Lower lobe of right lung (tissue), 2 donors: ENCODE measurements at regions not wholly inside any gene's neighbourhood (a gene's known extent, or its start where the extent isn't known, plus 50 kb on each side); places are given as distances from the start of the nearest gene placed in this dataset.
A peak's percentile ranks its signal among the peaks of the same experiment; 100 is the strongest.

Experiments
- ATAC-seq, 2 donors: fragments of 200-7000 bp; cut with Tn5 transposase; one replicate each; pipeline ENCODE4 v1.9.1; 2020 to 2022; ENCODE audit warnings: mild to moderate bottlenecking in 2 of 2, moderate library complexity in 2 of 2
- DNase-seq: peaks from one replicate; pipeline ENCODE4 v3.0.0-alpha.2; 2020
- H3K27ac ChIP-seq: fragments of 200-600 bp; one replicate; pipeline ENCODE4 v1.8.0; 2022
- H3K27me3 ChIP-seq: fragments of 200-600 bp; one replicate; pipeline ENCODE4 v1.8.0; 2022; ENCODE audit warnings: low read depth
- H3K36me3 ChIP-seq: fragments of 200-600 bp; one replicate; pipeline ENCODE4 v1.8.0; 2022; ENCODE audit warnings: mild to moderate bottlenecking
- H3K4me1 ChIP-seq: fragments of 200-600 bp; one replicate; pipeline ENCODE4 v1.8.0; 2022
- H3K4me3 ChIP-seq: fragments of 200-600 bp; one replicate; pipeline ENCODE4 v1.8.0; 2022; ENCODE audit warnings: mild to moderate bottlenecking
- H3K9me3 ChIP-seq: fragments of 200-600 bp; one replicate; pipeline ENCODE4 v1.8.0; 2022
- intact Hi-C: fragments of 100-400 bp; cut with DNase I; formaldehyde crosslinking; loops from one replicate; pipeline ENCODE4 v1.11.0; 2022
- TF ChIP-seq, protein P1 (sequence below): fragments of 200-600 bp; IDR thresholded peaks from one replicate; pipeline ENCODE4 v1.8.0; 2022; ENCODE audit warnings: antibody characterized with exemption, mild to moderate bottlenecking
- donor health status: DM: no; HTN: yes; CAD: no; lungs with severe emphysema.

DNA sequence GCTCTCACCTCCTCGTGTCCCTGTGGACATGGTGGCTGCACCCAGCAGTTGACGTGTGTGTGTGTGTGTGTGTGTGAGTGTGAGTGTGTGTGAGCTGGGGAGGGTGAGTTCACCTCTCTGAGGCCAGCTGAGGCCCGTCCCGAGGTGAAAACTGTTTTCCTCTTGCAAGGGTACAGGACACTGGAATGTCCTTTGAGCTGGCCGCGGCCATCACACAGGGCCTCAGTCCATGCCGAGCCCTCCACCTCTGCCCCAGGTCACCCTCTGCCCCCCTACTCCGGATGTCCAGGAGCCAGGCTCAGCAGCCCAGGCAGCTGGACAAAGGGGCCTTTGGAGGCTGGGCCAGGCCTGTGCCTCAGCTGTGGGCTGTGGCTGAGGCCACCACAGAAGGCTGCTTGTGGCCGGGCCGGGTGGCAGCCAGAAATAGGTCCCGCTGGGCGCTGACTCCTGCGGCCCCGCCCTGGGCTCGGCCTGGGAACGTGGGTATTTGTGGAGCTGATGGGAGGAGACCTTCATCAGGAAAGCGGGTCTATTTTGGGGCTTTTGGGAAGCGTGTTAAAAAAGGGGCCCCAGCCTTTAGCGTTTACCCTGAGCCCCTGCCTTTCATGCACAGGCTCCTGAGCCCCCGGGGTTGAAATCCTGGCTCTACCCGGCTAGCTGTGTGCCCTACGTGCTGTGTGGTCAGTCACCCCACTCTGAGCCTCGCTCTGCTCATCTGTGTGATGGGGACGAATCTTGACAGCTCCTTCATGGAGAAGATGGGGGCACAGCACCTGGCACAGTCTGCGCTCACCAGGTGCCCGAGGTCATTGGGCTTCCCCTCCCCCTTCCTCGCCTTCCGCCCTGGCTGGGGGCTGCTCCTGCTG lies 75.1 kb upstream of the IER5L start:
- intact Hi-C loops: no loop called here
- Histone ChIP-seq H3K4me3 (no peak overlapping the region), H3K9me3 (no peaks in the 10 kb centered on the region), H3K4me1 (peaks cover 2% of the 10 kb centered on the region), H3K27me3 (peaks cover 16% of the 10 kb centered on the region), H3K36me3 (no peaks in the 10 kb centered on the region), H3K27ac (no peak overlapping the region)
- peak; percentile 27 for DNase-seq
- TF ChIP-seq, protein P1, sequence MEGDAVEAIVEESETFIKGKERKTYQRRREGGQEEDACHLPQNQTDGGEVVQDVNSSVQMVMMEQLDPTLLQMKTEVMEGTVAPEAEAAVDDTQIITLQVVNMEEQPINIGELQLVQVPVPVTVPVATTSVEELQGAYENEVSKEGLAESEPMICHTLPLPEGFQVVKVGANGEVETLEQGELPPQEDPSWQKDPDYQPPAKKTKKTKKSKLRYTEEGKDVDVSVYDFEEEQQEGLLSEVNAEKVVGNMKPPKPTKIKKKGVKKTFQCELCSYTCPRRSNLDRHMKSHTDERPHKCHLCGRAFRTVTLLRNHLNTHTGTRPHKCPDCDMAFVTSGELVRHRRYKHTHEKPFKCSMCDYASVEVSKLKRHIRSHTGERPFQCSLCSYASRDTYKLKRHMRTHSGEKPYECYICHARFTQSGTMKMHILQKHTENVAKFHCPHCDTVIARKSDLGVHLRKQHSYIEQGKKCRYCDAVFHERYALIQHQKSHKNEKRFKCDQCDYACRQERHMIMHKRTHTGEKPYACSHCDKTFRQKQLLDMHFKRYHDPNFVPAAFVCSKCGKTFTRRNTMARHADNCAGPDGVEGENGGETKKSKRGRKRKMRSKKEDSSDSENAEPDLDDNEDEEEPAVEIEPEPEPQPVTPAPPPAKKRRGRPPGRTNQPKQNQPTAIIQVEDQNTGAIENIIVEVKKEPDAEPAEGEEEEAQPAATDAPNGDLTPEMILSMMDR: no peak
- ATAC-seq: peak in 1 of 2 donors; percentile 7

- H3K36me3 ChIP-seq: no peaks in the 10 kb centered on the region
- intact Hi-C loops: no loop called here
- H3K27ac ChIP-seq: no peak overlapping the region
- H3K4me3 ChIP-seq: no peak overlapping the region
- peaks cover 6% of the 10 kb centered on the region for H3K27me3 ChIP-seq
- H3K4me1 ChIP-seq: no peaks in the 10 kb centered on the region
- ATAC-seq (no peak), DNase-seq (no peak)
- TF ChIP-seq, protein P1: no peak
- H3K9me3 ChIP-seq: no peaks in the 10 kb centered on the region
These were observed 72.7 kb upstream of the IER5L start for GRCh38 chr9:129250786-129251185.

- no peaks in the 10 kb centered on the region for H3K36me3 ChIP-seq
- no peaks in the 10 kb centered on the region for H3K9me3 ChIP-seq
- H3K27ac ChIP-seq: no peak overlapping the region
- DNase-seq (peak; percentile 23), ATAC-seq (no peak)
- no peaks in the 10 kb centered on the region for H3K27me3 ChIP-seq
- TF ChIP-seq, protein P1: no peak
- H3K4me3 ChIP-seq: no peak overlapping the region
- H3K4me1 ChIP-seq: no peaks in the 10 kb centered on the region
- intact Hi-C loops: no loop called here
These were observed 69.5 kb upstream of the IER5L start for GRCh38 chr9:129247285-129248153.

DNA sequence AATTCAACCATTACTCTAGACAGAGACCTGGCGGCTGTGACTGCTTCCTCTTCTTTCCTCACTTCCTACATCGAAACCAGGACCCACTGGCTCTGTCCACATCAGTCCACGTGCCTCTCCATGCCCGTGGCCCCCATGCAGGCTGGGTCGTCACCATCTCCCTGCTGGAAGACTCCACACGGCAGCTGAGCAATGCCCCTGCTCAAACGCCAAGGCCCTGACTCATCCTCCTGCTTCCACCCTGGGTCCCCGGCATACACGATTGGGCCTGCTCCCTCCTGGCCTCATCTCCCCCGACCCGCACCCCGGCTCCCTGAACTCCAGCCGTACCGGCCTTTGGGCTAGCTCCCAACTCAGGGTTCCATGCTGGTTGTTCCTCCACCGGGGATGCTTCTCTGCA lies 67.2 kb upstream of the IER5L start:
- H3K27me3 ChIP-seq: no peaks in the 10 kb centered on the region
- TF ChIP-seq, protein P1: no peak
- no peaks in the 10 kb centered on the region for H3K36me3 ChIP-seq
- no peaks in the 10 kb centered on the region for H3K9me3 ChIP-seq
- H3K4me1 ChIP-seq: no peaks in the 10 kb centered on the region
- intact Hi-C loops: no loop called here
- DNase-seq: peak; percentile 32
- no peak overlapping the region for H3K27ac ChIP-seq
- ATAC-seq: no peak
- no peak overlapping the region for H3K4me3 ChIP-seq

- intact Hi-C loops: no loop called here
- Histone ChIP-seq H3K36me3 (no peaks in the 10 kb centered on the region), H3K27me3 (no peaks in the 10 kb centered on the region), H3K4me1 (no peaks in the 10 kb centered on the region), H3K4me3 (no peak overlapping the region), H3K9me3 (no peaks in the 10 kb centered on the region), H3K27ac (no peak overlapping the region)
- TF ChIP-seq, protein P1: no peak
- peak in 1 of 2 donors; percentile 32 for ATAC-seq
- DNase-seq: peak; percentile 36
These were observed 65.0 kb upstream of the IER5L start for GRCh38 chr9:129242971-129243561.
